SK-N-SH (cell line): ENCODE measurements at regions not wholly inside any gene's neighbourhood (a gene's known extent, or its start where the extent isn't known, plus 50 kb on each side); places are given as distances from the start of the nearest gene placed in this dataset.
A peak's percentile ranks its signal among the peaks of the same experiment; 100 is the strongest.

Experiments
- CTCF ChIA-PET: fragments of 300-600, 350-600 bp; formaldehyde crosslinking; extraction: SDS; loops from one replicate; lab custom pipeline; 2021; lab: Yijun Ruan, JAX
- POLR2A ChIA-PET: fragments of 350-600 bp; sonication (Branson Sonifier 250); formaldehyde crosslinking; extraction: SDS; loops from one replicate; lab custom pipeline; 2020; ENCODE audit warnings: antibody characterized with exemption, inconsistent platforms; lab: Yijun Ruan, JAX
- DNase-seq: peaks from one replicate; pipeline ENCODE4 v3.0.0; 2012
- H2AFZ ChIP-seq: fragments of 200-600 bp; sonication (generic); 2 replicates; pipeline ENCODE4 v1.8.1; 2016; ENCODE audit warnings: antibody characterized with exemption, mild to moderate bottlenecking, low read depth
- H3F3A ChIP-seq: fragments of 200-600 bp; sonication (generic); replicated peaks from 2 replicates; pipeline ENCODE3; 2016; ENCODE audit warnings: antibody characterized with exemption, mild to moderate bottlenecking; ENCODE audit not compliant: insufficient read depth
- H3K27ac ChIP-seq, 2 experiments: fragments of 200-500 bp in 1 of 2; fragments of 200-600 bp in 1 of 2; sonication (Bioruptor generic) in 1 of 2; sonication (generic), shearing (Covaris generic) in 1 of 2; 2 replicates each; pipeline versions ENCODE4 v1.5.1 to v1.6.1; 2014 to 2016; ENCODE audit warnings: low read depth in 2 of 2, inconsistent platforms in 1 of 2, low read length in 1 of 2, mild to moderate bottlenecking in 1 of 2, mixed read lengths in 1 of 2
- H3K27me3 ChIP-seq: fragments of 200-600 bp; sonication (generic), shearing (Covaris generic); 2 replicates; pipeline ENCODE4 v1.6.1; 2016; ENCODE audit warnings: mixed run types; ENCODE audit not compliant: insufficient read depth
- H3K36me3 ChIP-seq, 2 experiments: fragments of 200-500 bp in 1 of 2; fragments of 200-600 bp in 1 of 2; sonication (Bioruptor generic) in 1 of 2; sonication (generic) in 1 of 2; replicated peaks in 1 of 2; 2 replicates each; pipeline versions ENCODE3 to v1.5.1; 2014 to 2016; ENCODE audit warnings: low read length in 1 of 2, mild to moderate bottlenecking in 1 of 2; ENCODE audit not compliant: insufficient read depth in 2 of 2, control insufficient read depth in 1 of 2
- H3K4me1 ChIP-seq, 2 experiments: fragments of 200-500 bp in 1 of 2; fragments of 200-600 bp in 1 of 2; sonication (Bioruptor generic) in 1 of 2; sonication (generic), shearing (Covaris generic) in 1 of 2; 2 replicates each; pipeline versions ENCODE4 v1.5.1 to v1.6.1; 2014 to 2016; ENCODE audit warnings: low read depth in 1 of 2, low read length in 1 of 2, mixed run types in 1 of 2; ENCODE audit not compliant: insufficient read depth in 2 of 2, control insufficient read depth in 1 of 2
- H3K4me2 ChIP-seq: fragments of 200-600 bp; sonication (generic), shearing (Covaris generic); 2 replicates; pipeline ENCODE4 v1.6.1; 2017; ENCODE audit warnings: mixed run types
- H3K4me3 ChIP-seq, 2 experiments: fragments of 200-500 bp in 1 of 2; fragments of 200-600 bp in 1 of 2; sonication (Bioruptor generic) in 1 of 2; sonication (generic), shearing (Covaris generic) in 1 of 2; 2 replicates each; pipeline versions ENCODE4 v1.5.1 to v1.8.1; 2014 to 2016; ENCODE audit warnings: low read depth in 2 of 2, inconsistent platforms in 1 of 2, low read length in 1 of 2, mild to moderate bottlenecking in 1 of 2, mixed read lengths in 1 of 2, moderate library complexity in 1 of 2
- H3K79me2 ChIP-seq: fragments of 200-600 bp; sonication (generic); 2 replicates; pipeline ENCODE4 v1.8.1; 2017; ENCODE audit warnings: mild to moderate bottlenecking; ENCODE audit not compliant: insufficient read depth
- H3K9ac ChIP-seq: fragments of 200-600 bp; sonication (generic); 2 replicates; pipeline ENCODE4 v1.6.1; 2017; ENCODE audit warnings: mixed run types
- H3K9me2 ChIP-seq: fragments of 200-600 bp; sonication (generic); 2 replicates; pipeline ENCODE4 v1.6.1; 2017; ENCODE audit warnings: mixed run types
- H3K9me3 ChIP-seq: fragments of 200-600 bp; sonication (generic); 2 replicates; pipeline ENCODE4 v1.6.1; 2017; ENCODE audit warnings: mixed run types, mild to moderate bottlenecking, moderate library complexity
- H4K20me1 ChIP-seq: fragments of 200-600 bp; sonication (generic); 2 replicates; pipeline ENCODE4 v1.6.1; 2017; ENCODE audit warnings: mild to moderate bottlenecking, mixed run types; ENCODE audit not compliant: insufficient read depth
- CHD2 ChIP-seq: fragments of 150-350 bp; IDR thresholded peaks from 2 replicates; pipeline ENCODE4 v1.6.1; 2018; ENCODE audit warnings: low read length; ENCODE audit not compliant: partially characterized antibody
- EP300 ChIP-seq, 2 experiments: IDR thresholded peaks; 2 replicates each; pipeline versions ENCODE4 v1.4.0 to v1.6.1; 2012; ENCODE audit warnings: borderline replicate concordance in 1 of 2, low read depth in 1 of 2, low read length in 1 of 2
- EZH2phosphoT487 ChIP-seq: fragments of 200-600 bp; sonication (generic); IDR thresholded peaks from 2 replicates; pipeline ENCODE4 v1.6.1; 2017; ENCODE audit warnings: low read depth, mixed run types, mild to moderate bottlenecking, antibody characterized with exemption, moderate library complexity, borderline replicate concordance
- FOXJ3 ChIP-seq: sonication (generic); formaldehyde crosslinking; IDR thresholded peaks from 2 replicates; pipeline ENCODE4 v1.5.1; 2020; ENCODE audit warnings: mild to moderate bottlenecking, missing genetic modification reagents
- GABPA ChIP-seq: IDR thresholded peaks from 2 replicates; pipeline ENCODE4 v1.4.0; 2012; ENCODE audit warnings: low read depth, mild to moderate bottlenecking
- GATA2 ChIP-seq: sonication (generic); formaldehyde crosslinking; IDR thresholded peaks from 2 replicates; pipeline ENCODE4 v1.5.0; 2020; ENCODE audit warnings: mild to moderate bottlenecking, missing genetic modification reagents
- MEF2A ChIP-seq: IDR thresholded peaks from 2 replicates; pipeline ENCODE4 v1.4.0; 2012; ENCODE audit warnings: low read depth, borderline replicate concordance
- MXI1 ChIP-seq: IDR thresholded peaks from 2 replicates; pipeline ENCODE4 v1.6.1; 2012; ENCODE audit warnings: mild to moderate bottlenecking, low read depth, low read length, improper control_type of control experiment
- PBX3 ChIP-seq: IDR thresholded peaks from 2 replicates; pipeline ENCODE4; 2012
- POLR2AphosphoS5 ChIP-seq: IDR thresholded peaks from 2 replicates; pipeline ENCODE4 v1.6.1; 2012; ENCODE audit warnings: low read depth, low read length
- RAD21 ChIP-seq: IDR thresholded peaks from 2 replicates; pipeline ENCODE4 v1.6.1; 2012; ENCODE audit warnings: mild to moderate bottlenecking, low read length
- RCOR1 ChIP-seq: fragments of 150-350 bp; IDR thresholded peaks from 2 replicates; pipeline ENCODE4 v1.6.1; 2017; ENCODE audit warnings: antibody characterized with exemption, low read length
- RFX5 ChIP-seq: IDR thresholded peaks from 2 replicates; pipeline ENCODE4 v1.6.1; 2012; ENCODE audit warnings: mild to moderate bottlenecking, improper control_type of control experiment, low read length
- RXRA ChIP-seq: IDR thresholded peaks from 2 replicates; pipeline ENCODE4 v1.4.0; 2012; ENCODE audit warnings: low read depth, mild to moderate bottlenecking, borderline replicate concordance
- TCF12 ChIP-seq: IDR thresholded peaks from 2 replicates; pipeline ENCODE4 v1.4.0; 2012
- TEAD4 ChIP-seq: IDR thresholded peaks from 2 replicates; pipeline ENCODE4 v1.4.0; 2012; ENCODE audit warnings: mild to moderate bottlenecking, borderline replicate concordance; ENCODE audit not compliant: insufficient read depth
- YY1 ChIP-seq: IDR thresholded peaks from 2 replicates; pipeline ENCODE4 v1.4.0; 2012; ENCODE audit warnings: low read depth, mild to moderate bottlenecking
- ZBTB33 ChIP-seq: IDR thresholded peaks from 2 replicates; pipeline ENCODE4 v1.4.0; 2012; ENCODE audit warnings: low read depth, borderline replicate concordance
- WGBS: methylation state at CpG from one replicate; pipeline ENCODE4 v1.1.6; 2017; ENCODE audit warnings: low lambda C conversion rate; 5-methylcytosine and 5-hydroxymethylcytosine counted together
- TF ChIP-seq, protein P1 (sequence below): fragments of 200-600 bp; sonication (generic); IDR thresholded peaks from 2 replicates; pipeline ENCODE4 v1.6.1; 2017; ENCODE audit warnings: antibody characterized with exemption, mild to moderate bottlenecking, moderate library complexity
- TF ChIP-seq, protein P2 (sequence below): fragments of 150-350 bp; IDR thresholded peaks from 2 replicates; pipeline ENCODE4 v1.6.1; 2016; ENCODE audit warnings: mild to moderate bottlenecking, low read depth, low read length

GRCh38 chr7:54080525-54080924 is 461.6 kb upstream of the VSTM2A start:
- no peaks in the 10 kb centered on the region for H3K9me2 ChIP-seq
- no peaks in the 10 kb centered on the region for H3K36me3 ChIP-seq
- H3K27me3 ChIP-seq: no peaks in the 10 kb centered on the region
- no peak overlapping the region for H3K9ac ChIP-seq
- H3K27ac ChIP-seq: peak overlapping the region in 1 of 2 experiments; percentile 81; a peak in 2 of 4 replicates
- H3K4me2 ChIP-seq: no peak overlapping the region
- H3K4me3 ChIP-seq: no peak overlapping the region
- 4% methylated on average over 2 of the region's 2 CpGs for WGBS
- no peak overlapping the region for H2AFZ ChIP-seq
- no peaks in the 10 kb centered on the region for H3K79me2 ChIP-seq
- no peaks in the 10 kb centered on the region for H3F3A ChIP-seq
- peaks cover 11% of the 10 kb centered on the region; the same call in 1 of the 2 replicates for H3K9me3 ChIP-seq
- H4K20me1 ChIP-seq: no peaks in the 10 kb centered on the region
- ChIA-PET POLR2A (no interaction called here), CTCF (no interaction called here)
- peaks cover 0 to 29% of the 10 kb centered on the region in 2 experiments; a peak in 2 of 4 replicates for H3K4me1 ChIP-seq
- TF ChIP-seq FOXJ3 (peak; percentile 86), ZBTB33 (no peak), MXI1 (peak; percentile 50; the same call in 1 of the 2 replicates), POLR2AphosphoS5 (0 out of 2 replicates have a peak, but pooled peaks have one; percentile 25), TEAD4 (no peak), GATA2 (CRISPR knock-in tag) (peak; percentile 97), PBX3 (peak; percentile 25; the same call in 1 of the 2 replicates), EP300 (IDR thresholded peaks at IDR 0.05; ENCODE audit: borderline replicate concordance in 1 of 2, low read depth in 1 of 2, low read length in 1 of 2) (peak in 1 of 2 experiments; percentile 95; a peak in 2 of 4 replicates), RCOR1 (peak; percentile 99), MEF2A (no peak), RAD21 (no peak; the same call in 1 of the 2 replicates), TCF12 (peak; percentile 32; the same call in 1 of the 2 replicates), CHD2 (peak; percentile 82)
- peak; percentile 50 for DNase-seq

DNA sequence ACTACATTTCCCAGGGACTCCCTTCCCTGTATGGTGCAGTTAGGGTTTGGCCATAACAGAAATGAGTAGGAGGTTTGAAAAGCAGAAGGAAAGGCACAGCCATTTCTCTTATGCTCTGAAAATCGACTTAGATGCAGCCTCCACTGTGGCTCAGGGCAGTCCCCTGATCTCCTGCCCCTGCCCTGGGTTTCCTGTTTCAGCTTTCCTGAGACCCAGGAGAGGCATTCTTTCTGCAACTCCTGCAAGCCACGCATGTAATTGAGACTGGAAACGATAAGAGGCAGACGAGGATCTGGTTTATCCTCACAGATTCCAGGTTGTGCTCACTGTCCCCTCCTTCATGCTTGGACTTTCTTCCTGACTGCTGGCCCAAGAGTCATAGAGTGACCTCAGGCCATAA is 461.2 kb upstream of the VSTM2A start:
- Histone ChIP-seq H3K4me2 (no peak overlapping the region), H3K36me3 (no peaks in the 10 kb centered on the region), H3K9ac (no peak overlapping the region), H3F3A (no peaks in the 10 kb centered on the region), H3K9me3 (peaks cover 11% of the 10 kb centered on the region; the same call in 1 of the 2 replicates), H3K79me2 (no peaks in the 10 kb centered on the region), H3K4me3 (no peak overlapping the region; a peak in 1 of 4 replicates), H3K9me2 (0 out of 2 replicates have a peak, but pooled peaks cover 1% of the 10 kb centered on the region), H4K20me1 (no peaks in the 10 kb centered on the region), H3K27ac (peak overlapping the region in 1 of 2 experiments; percentile 81; a peak in 2 of 4 replicates), H2AFZ (no peak overlapping the region), H3K4me1 (peaks cover 0 to 24% of the 10 kb centered on the region in 2 experiments; a peak in 2 of 4 replicates), H3K27me3 (no peaks in the 10 kb centered on the region)
- peak; percentile 53 for DNase-seq
- WGBS: 2% methylated on average over 4 of the region's 4 CpGs
- ChIA-PET CTCF (no interaction called here), POLR2A (no interaction called here)
- TF ChIP-seq RFX5 (no peak), RXRA (no peak), EZH2phosphoT487 (no peak), YY1 (no peak), GABPA (no peak), RAD21 (peak; percentile 20; the same call in 1 of the 2 replicates), MXI1 (0 out of 2 replicates have a peak, but pooled peaks have one; percentile 27), ZBTB33 (no peak)
- TF ChIP-seq, protein P1, sequence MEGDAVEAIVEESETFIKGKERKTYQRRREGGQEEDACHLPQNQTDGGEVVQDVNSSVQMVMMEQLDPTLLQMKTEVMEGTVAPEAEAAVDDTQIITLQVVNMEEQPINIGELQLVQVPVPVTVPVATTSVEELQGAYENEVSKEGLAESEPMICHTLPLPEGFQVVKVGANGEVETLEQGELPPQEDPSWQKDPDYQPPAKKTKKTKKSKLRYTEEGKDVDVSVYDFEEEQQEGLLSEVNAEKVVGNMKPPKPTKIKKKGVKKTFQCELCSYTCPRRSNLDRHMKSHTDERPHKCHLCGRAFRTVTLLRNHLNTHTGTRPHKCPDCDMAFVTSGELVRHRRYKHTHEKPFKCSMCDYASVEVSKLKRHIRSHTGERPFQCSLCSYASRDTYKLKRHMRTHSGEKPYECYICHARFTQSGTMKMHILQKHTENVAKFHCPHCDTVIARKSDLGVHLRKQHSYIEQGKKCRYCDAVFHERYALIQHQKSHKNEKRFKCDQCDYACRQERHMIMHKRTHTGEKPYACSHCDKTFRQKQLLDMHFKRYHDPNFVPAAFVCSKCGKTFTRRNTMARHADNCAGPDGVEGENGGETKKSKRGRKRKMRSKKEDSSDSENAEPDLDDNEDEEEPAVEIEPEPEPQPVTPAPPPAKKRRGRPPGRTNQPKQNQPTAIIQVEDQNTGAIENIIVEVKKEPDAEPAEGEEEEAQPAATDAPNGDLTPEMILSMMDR: no peak
- TF ChIP-seq, protein P2, sequence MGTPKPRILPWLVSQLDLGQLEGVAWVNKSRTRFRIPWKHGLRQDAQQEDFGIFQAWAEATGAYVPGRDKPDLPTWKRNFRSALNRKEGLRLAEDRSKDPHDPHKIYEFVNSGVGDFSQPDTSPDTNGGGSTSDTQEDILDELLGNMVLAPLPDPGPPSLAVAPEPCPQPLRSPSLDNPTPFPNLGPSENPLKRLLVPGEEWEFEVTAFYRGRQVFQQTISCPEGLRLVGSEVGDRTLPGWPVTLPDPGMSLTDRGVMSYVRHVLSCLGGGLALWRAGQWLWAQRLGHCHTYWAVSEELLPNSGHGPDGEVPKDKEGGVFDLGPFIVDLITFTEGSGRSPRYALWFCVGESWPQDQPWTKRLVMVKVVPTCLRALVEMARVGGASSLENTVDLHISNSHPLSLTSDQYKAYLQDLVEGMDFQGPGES: no peak
